Nephron progenitor cell (in vitro differentiated cells): ENCODE measurements at regions not wholly inside any gene's neighbourhood (a gene's known extent, or its start where the extent isn't known, plus 50 kb on each side); places are given as distances from the start of the nearest gene placed in this dataset.

Experiments
- DNase-seq: peaks from one replicate; pipeline ENCODE4 v3.0.0; 2021
- H3K27ac Mint-ChIP-seq: 2 replicates; pipeline ENCODE4 v1.8.0; 2021; ENCODE audit warnings: mild to moderate bottlenecking, moderate library complexity, mixed read lengths
- H3K27me3 Mint-ChIP-seq: 2 replicates; pipeline ENCODE4 v1.8.0; 2021; ENCODE audit warnings: mild to moderate bottlenecking, low read depth, mixed read lengths; ENCODE audit not compliant: poor library complexity
- H3K36me3 Mint-ChIP-seq: 2 replicates; pipeline ENCODE4 v1.8.0; 2021; ENCODE audit warnings: low read depth, mixed read lengths
- H3K4me1 Mint-ChIP-seq: 2 replicates; pipeline ENCODE4 v1.8.0; 2021; ENCODE audit warnings: mixed read lengths
- H3K4me3 Mint-ChIP-seq: 2 replicates; pipeline ENCODE4 v1.8.0; 2021; ENCODE audit warnings: mild to moderate bottlenecking, moderate library complexity, mixed read lengths
- H3K9me3 Mint-ChIP-seq: 2 replicates; pipeline ENCODE4 v1.8.0; 2021; ENCODE audit warnings: mild to moderate bottlenecking, moderate library complexity, mixed read lengths
- TF ChIP-seq, protein P1 (sequence below): fragments of 200-600 bp; sonication (generic); IDR thresholded peaks from 2 replicates; pipeline ENCODE4 v1.5.0; 2021; ENCODE audit warnings: antibody characterized with exemption

GRCh38 chr13:40269086-40269485 is 397.4 kb downstream of the FOXO1 start:
- no peak for DNase-seq
- Mint-ChIP-seq H3K4me3 (no peak overlapping the region), H3K27ac (peak overlapping the region; percentile 85), H3K9me3 (no peaks in the 10 kb centered on the region), H3K27me3 (peaks cover 8% of the 10 kb centered on the region), H3K36me3 (no peaks in the 10 kb centered on the region), H3K4me1 (peaks cover 6% of the 10 kb centered on the region)
- TF ChIP-seq, protein P1, sequence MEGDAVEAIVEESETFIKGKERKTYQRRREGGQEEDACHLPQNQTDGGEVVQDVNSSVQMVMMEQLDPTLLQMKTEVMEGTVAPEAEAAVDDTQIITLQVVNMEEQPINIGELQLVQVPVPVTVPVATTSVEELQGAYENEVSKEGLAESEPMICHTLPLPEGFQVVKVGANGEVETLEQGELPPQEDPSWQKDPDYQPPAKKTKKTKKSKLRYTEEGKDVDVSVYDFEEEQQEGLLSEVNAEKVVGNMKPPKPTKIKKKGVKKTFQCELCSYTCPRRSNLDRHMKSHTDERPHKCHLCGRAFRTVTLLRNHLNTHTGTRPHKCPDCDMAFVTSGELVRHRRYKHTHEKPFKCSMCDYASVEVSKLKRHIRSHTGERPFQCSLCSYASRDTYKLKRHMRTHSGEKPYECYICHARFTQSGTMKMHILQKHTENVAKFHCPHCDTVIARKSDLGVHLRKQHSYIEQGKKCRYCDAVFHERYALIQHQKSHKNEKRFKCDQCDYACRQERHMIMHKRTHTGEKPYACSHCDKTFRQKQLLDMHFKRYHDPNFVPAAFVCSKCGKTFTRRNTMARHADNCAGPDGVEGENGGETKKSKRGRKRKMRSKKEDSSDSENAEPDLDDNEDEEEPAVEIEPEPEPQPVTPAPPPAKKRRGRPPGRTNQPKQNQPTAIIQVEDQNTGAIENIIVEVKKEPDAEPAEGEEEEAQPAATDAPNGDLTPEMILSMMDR = no peak

DNA sequence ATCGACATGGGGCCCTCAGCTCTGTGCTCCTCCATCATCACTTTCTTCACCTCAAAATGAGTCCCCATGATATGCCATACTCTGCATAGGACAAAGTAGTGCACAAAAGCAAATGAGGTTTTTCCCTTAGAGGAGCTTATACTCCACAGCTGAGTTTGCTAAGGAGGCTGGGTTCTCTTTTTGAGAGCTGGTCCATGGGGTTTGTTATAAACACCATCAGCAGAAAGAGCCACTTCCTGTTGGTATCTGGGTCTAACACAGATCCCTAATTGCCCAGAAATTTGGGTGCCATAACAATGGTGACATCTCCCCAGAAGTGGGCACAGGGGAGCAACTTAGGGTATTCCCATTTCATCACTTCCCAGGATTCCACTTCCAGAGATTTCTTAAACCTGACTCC is 395.7 kb downstream of the FOXO1 start:
- DNase-seq = no peak
- H3K27me3 Mint-ChIP-seq = peaks cover 13% of the 10 kb centered on the region
- peaks cover 6% of the 10 kb centered on the region for H3K4me1 Mint-ChIP-seq
- TF ChIP-seq, protein P1 = no peak
- H3K36me3 Mint-ChIP-seq = no peaks in the 10 kb centered on the region
- no peaks in the 10 kb centered on the region for H3K9me3 Mint-ChIP-seq
- no peak overlapping the region for H3K4me3 Mint-ChIP-seq
- H3K27ac Mint-ChIP-seq = no peak overlapping the region

DNA sequence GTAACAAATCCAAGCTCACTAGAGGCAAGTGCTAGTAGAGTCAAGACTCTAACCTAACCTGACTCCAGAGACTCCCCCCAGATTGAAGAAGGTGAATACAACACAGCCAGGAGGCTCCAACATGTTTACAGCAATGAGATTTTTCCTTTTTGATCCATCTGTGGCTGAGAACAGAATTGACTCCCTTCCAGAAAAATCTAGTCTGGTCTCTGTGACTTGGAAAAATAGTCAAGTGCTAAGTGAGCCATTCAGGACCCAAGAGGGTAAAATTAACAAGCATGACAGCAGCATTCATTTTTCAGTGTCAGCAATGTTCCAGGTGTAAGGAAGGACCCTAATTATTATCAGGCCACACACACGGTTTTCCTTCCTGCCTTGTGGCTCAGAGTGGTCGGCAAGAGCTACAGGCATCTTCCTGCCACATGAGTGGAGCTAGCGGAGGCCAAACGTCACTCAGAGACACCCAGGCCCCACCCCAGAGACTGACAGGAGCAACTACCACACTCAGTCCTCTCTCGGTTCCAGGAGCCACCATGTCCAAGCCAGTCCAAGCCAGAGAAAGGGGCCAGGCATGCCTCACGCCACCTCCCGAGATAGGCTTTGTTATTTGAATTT is 395.1 kb downstream of the FOXO1 start:
- Mint-ChIP-seq H3K36me3 (no peaks in the 10 kb centered on the region), H3K27ac (no peak overlapping the region), H3K4me1 (peaks cover 6% of the 10 kb centered on the region), H3K4me3 (no peak overlapping the region), H3K27me3 (peaks cover 12% of the 10 kb centered on the region), H3K9me3 (no peaks in the 10 kb centered on the region)
- TF ChIP-seq, protein P1 = no peak
- no peak for DNase-seq

GRCh38 chr13:40271931-40272775 is 394.3 kb downstream of the FOXO1 start:
- H3K4me1 Mint-ChIP-seq = peaks cover 10% of the 10 kb centered on the region
- peaks cover 10% of the 10 kb centered on the region for H3K27me3 Mint-ChIP-seq
- no peaks in the 10 kb centered on the region for H3K9me3 Mint-ChIP-seq
- no peak for DNase-seq
- TF ChIP-seq, protein P1 = no peak
- H3K36me3 Mint-ChIP-seq = no peaks in the 10 kb centered on the region
- H3K4me3 Mint-ChIP-seq = no peak overlapping the region
- H3K27ac Mint-ChIP-seq = no peak overlapping the region

GRCh38 chr13:40272776-40273139 is 393.7 kb downstream of the FOXO1 start:
- DNase-seq = no peak
- TF ChIP-seq, protein P1 = no peak

More at GRCh38 chr13:40272776-40273139, 393.7 kb downstream of the FOXO1 start:
- H3K27me3 Mint-ChIP-seq = peaks cover 10% of the 10 kb centered on the region
- H3K4me1 Mint-ChIP-seq = peaks cover 13% of the 10 kb centered on the region
- no peaks in the 10 kb centered on the region for H3K36me3 Mint-ChIP-seq
- no peak overlapping the region for H3K4me3 Mint-ChIP-seq
- no peaks in the 10 kb centered on the region for H3K9me3 Mint-ChIP-seq
- no peak overlapping the region for H3K27ac Mint-ChIP-seq
